ENCODE measurements at regions not wholly inside any gene's neighbourhood (a gene's known extent, or its start where the extent isn't known, plus 50 kb on each side); places are given as distances from the start of the nearest gene placed in this dataset.

- TF ChIP-seq CTCF (conservative IDR thresholded peaks at IDR 0.05; ENCODE audit: low read depth, low read length), result no peak
- no peak for TF ChIP-seq EZH2 (IDR thresholded peaks at IDR 0.05; ENCODE audit: borderline replicate concordance, low read depth, low read length, poor library complexity, severe bottlenecking)
- ChIA-PET POLR2A (ENCODE audit: low non-redundant PET) (no interaction called here), CTCF (no interaction called here)
- H3K36me3 ChIP-seq (ENCODE audit: insufficient read depth, low read length, poor library complexity, severe bottlenecking), result no peaks in the 10 kb centered on the region
- no peak overlapping the region for H3K27ac ChIP-seq (ENCODE audit: low read depth, low read length, poor library complexity, severe bottlenecking)
- no peaks in the 10 kb centered on the region for H3K9me3 ChIP-seq (ENCODE audit: low read depth, low read length, poor library complexity, severe bottlenecking)
- no peaks in the 10 kb centered on the region for H3K4me1 ChIP-seq (ENCODE audit: insufficient read depth, low read length, poor library complexity, severe bottlenecking)
- H3K27me3 ChIP-seq (replicated peaks; ENCODE audit: insufficient read depth, low read depth, low read length, poor library complexity), result no peaks in the 10 kb centered on the region
- BruUV-seq (replicated peaks), result no TSS peak
- DNase-seq (ENCODE audit: low spot score), result no peak
- intact Hi-C loops (cut with micrococcal nuclease; ENCODE audit: unreplicated experiment), result no loop called here
- no peak overlapping the region for H3K4me3 ChIP-seq (ENCODE audit: low read depth, low read length, poor library complexity, severe bottlenecking)
Observed at GRCh38 chr1:58211869-58212268, 334.7 kb downstream of the OMA1 start.

- no peaks in the 10 kb centered on the region for H3K36me3 ChIP-seq (ENCODE audit: insufficient read depth, low read length, poor library complexity, severe bottlenecking)
- ChIA-PET POLR2A (ENCODE audit: low non-redundant PET) (no interaction called here), CTCF (no interaction called here)
- H3K27me3 ChIP-seq (replicated peaks; ENCODE audit: insufficient read depth, low read depth, low read length, poor library complexity), result no peaks in the 10 kb centered on the region
- H3K27ac ChIP-seq (ENCODE audit: low read depth, low read length, poor library complexity, severe bottlenecking), result no peak overlapping the region
- no TSS peak for BruUV-seq (replicated peaks)
- H3K4me3 ChIP-seq (ENCODE audit: low read depth, low read length, poor library complexity, severe bottlenecking), result no peak overlapping the region
- no peaks in the 10 kb centered on the region for H3K4me1 ChIP-seq (ENCODE audit: insufficient read depth, low read length, poor library complexity, severe bottlenecking)
- intact Hi-C loops (cut with micrococcal nuclease; ENCODE audit: unreplicated experiment), result no loop called here
- no peaks in the 10 kb centered on the region for H3K9me3 ChIP-seq (ENCODE audit: low read depth, low read length, poor library complexity, severe bottlenecking)
- no peak for DNase-seq (ENCODE audit: low spot score)
- TF ChIP-seq CTCF (conservative IDR thresholded peaks at IDR 0.05; ENCODE audit: low read depth, low read length) (no peak), EZH2 (IDR thresholded peaks at IDR 0.05; ENCODE audit: borderline replicate concordance, low read depth, low read length, poor library complexity, severe bottlenecking) (no peak)
Observed at GRCh38 chr1:58209575-58209974, 337.0 kb downstream of the OMA1 start.

GRCh38 chr1:58206749-58207148 lies 339.8 kb downstream of the OMA1 start:
- Histone ChIP-seq H3K4me1 (ENCODE audit: insufficient read depth, low read length, poor library complexity, severe bottlenecking) (no peaks in the 10 kb centered on the region), H3K36me3 (ENCODE audit: insufficient read depth, low read length, poor library complexity, severe bottlenecking) (no peaks in the 10 kb centered on the region), H3K9me3 (ENCODE audit: low read depth, low read length, poor library complexity, severe bottlenecking) (no peaks in the 10 kb centered on the region), H3K27me3 (replicated peaks; ENCODE audit: insufficient read depth, low read depth, low read length, poor library complexity) (no peaks in the 10 kb centered on the region), H3K4me3 (ENCODE audit: low read depth, low read length, poor library complexity, severe bottlenecking) (no peak overlapping the region), H3K27ac (ENCODE audit: low read depth, low read length, poor library complexity, severe bottlenecking) (no peak overlapping the region)
- peak; percentile 15 for DNase-seq (ENCODE audit: low spot score)
- TF ChIP-seq EZH2 (IDR thresholded peaks at IDR 0.05; ENCODE audit: borderline replicate concordance, low read depth, low read length, poor library complexity, severe bottlenecking) (no peak), CTCF (conservative IDR thresholded peaks at IDR 0.05; ENCODE audit: low read depth, low read length) (no peak)
- POLR2A ChIA-PET (ENCODE audit: low non-redundant PET), result no interaction called here
- no TSS peak for BruUV-seq (replicated peaks)
- CTCF ChIA-PET, result no interaction called here
- intact Hi-C loops (cut with micrococcal nuclease; ENCODE audit: unreplicated experiment), result no loop called here
